Body of pancreas (tissue), 4 donors: ENCODE measurements at regions not wholly inside any gene's neighbourhood (a gene's known extent, or its start where the extent isn't known, plus 50 kb on each side); places are given as distances from the start of the nearest gene placed in this dataset.

Experiments used
- POLR2A ChIP-seq, 3 donors: fragments of 450-650 bp; IDR thresholded peaks; one replicate each; pipeline ENCODE4 v1.6.1; 2016; ENCODE audit warnings: antibody characterized with exemption in 3 of 3, mild to moderate bottlenecking in 2 of 3
- TF ChIP-seq, protein P1 (sequence below), 7 experiments: fragments of 450-650 bp in 4 of 7; fragments of 200-600 bp in 3 of 7; sonication (generic) in 3 of 7; IDR thresholded peaks; one replicate each; pipeline ENCODE4 v1.5.1; 2016 to 2019; ENCODE audit warnings: antibody characterized with exemption in 7 of 7

- TF ChIP-seq, protein P1, sequence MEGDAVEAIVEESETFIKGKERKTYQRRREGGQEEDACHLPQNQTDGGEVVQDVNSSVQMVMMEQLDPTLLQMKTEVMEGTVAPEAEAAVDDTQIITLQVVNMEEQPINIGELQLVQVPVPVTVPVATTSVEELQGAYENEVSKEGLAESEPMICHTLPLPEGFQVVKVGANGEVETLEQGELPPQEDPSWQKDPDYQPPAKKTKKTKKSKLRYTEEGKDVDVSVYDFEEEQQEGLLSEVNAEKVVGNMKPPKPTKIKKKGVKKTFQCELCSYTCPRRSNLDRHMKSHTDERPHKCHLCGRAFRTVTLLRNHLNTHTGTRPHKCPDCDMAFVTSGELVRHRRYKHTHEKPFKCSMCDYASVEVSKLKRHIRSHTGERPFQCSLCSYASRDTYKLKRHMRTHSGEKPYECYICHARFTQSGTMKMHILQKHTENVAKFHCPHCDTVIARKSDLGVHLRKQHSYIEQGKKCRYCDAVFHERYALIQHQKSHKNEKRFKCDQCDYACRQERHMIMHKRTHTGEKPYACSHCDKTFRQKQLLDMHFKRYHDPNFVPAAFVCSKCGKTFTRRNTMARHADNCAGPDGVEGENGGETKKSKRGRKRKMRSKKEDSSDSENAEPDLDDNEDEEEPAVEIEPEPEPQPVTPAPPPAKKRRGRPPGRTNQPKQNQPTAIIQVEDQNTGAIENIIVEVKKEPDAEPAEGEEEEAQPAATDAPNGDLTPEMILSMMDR (IDR thresholded peaks at IDR 0.05) = no peak
- no peak for TF ChIP-seq POLR2A (IDR thresholded peaks at IDR 0.05)
Measured at GRCh38 chr6:9192405-9192909, 757.1 kb upstream of the SLC35B3 start.
